HL-60 (cell line): ENCODE measurements at regions not wholly inside any gene's neighbourhood (a gene's known extent, or its start where the extent isn't known, plus 50 kb on each side); places are given as distances from the start of the nearest gene placed in this dataset.

Source experiments
- DNase-seq, 2 experiments: peaks; one replicate each; pipeline ENCODE4 v3.0.0-alpha.2; 2010 to 2020; ENCODE audit warnings: low read depth in 1 of 2, low spot score in 1 of 2
- H3K27ac ChIP-seq: fragments of 250-450 bp; sonication (Bioruptor Pico); replicated peaks from 2 replicates; pipeline ENCODE4 v1.5.1; 2020; ENCODE audit warnings: mild to moderate bottlenecking, moderate library complexity
- H3K27me3 ChIP-seq: fragments of 250-450 bp; sonication (Bioruptor Pico); 2 replicates; pipeline ENCODE4 v1.5.1; 2021; ENCODE audit warnings: mild to moderate bottlenecking, moderate library complexity; ENCODE audit not compliant: insufficient read depth, poor library complexity, severe bottlenecking
- H3K4me3 ChIP-seq: replicated peaks from 2 replicates; pipeline ENCODE4 v1.5.1; 2011; ENCODE audit warnings: mild to moderate bottlenecking, control low read depth, low read length; ENCODE audit not compliant: insufficient read depth
- GABPA ChIP-seq: IDR thresholded peaks from 2 replicates; pipeline ENCODE4 v1.6.1; 2012; ENCODE audit warnings: low read depth
- POLR2AphosphoS5 ChIP-seq: IDR thresholded peaks from 2 replicates; pipeline ENCODE4 v1.6.1; 2012; ENCODE audit warnings: low read depth
- SPI1 ChIP-seq: IDR thresholded peaks from 2 replicates; pipeline ENCODE4 v1.6.1; 2012; ENCODE audit warnings: low read depth, mild to moderate bottlenecking, borderline replicate concordance
- TF ChIP-seq, protein P1 (sequence below): IDR thresholded peaks from 2 replicates; pipeline ENCODE4 v1.6.1; 2012; ENCODE audit warnings: low read depth; ENCODE audit not compliant: insufficient replicate concordance
- TF ChIP-seq, protein P2 (sequence below): IDR thresholded peaks from one replicate; pipeline ENCODE4 v1.5.1; 2011; ENCODE audit warnings: low read length, control low read depth, inconsistent platforms; ENCODE audit not compliant: insufficient read depth

DNA sequence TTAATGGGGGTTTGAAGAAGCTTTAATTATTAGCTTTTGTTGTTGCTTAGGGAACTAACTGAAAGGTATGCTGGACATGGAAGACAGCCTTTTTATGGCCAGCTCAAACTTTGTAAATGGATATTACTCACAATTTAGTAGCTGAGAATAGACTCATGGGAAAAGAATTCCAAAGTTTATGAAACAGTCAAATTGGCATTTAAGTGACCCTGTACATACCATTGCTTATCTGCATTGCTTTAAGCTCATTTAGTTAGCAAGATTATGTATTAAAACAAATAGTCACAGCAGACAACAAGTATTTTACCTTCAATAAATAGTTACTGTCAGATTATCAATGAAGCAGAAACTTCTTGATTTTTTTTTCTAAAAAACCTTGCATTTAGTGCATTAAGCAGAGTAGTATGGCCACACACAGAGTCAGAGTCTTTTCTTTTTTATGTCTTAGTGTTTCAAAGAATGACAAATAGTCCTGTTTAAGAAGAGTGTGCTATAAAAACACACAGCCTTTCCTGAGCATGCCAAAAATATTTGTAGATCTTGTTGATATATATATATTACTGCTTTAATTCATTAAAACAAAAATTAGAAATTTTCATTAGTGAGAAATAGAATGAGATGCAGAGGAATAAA lies 102.2 kb downstream of the TTC6 start:
- Histone ChIP-seq H3K27ac (no peak overlapping the region), H3K4me3 (no peak overlapping the region), H3K27me3 (no peaks in the 10 kb centered on the region)
- TF ChIP-seq, protein P1, sequence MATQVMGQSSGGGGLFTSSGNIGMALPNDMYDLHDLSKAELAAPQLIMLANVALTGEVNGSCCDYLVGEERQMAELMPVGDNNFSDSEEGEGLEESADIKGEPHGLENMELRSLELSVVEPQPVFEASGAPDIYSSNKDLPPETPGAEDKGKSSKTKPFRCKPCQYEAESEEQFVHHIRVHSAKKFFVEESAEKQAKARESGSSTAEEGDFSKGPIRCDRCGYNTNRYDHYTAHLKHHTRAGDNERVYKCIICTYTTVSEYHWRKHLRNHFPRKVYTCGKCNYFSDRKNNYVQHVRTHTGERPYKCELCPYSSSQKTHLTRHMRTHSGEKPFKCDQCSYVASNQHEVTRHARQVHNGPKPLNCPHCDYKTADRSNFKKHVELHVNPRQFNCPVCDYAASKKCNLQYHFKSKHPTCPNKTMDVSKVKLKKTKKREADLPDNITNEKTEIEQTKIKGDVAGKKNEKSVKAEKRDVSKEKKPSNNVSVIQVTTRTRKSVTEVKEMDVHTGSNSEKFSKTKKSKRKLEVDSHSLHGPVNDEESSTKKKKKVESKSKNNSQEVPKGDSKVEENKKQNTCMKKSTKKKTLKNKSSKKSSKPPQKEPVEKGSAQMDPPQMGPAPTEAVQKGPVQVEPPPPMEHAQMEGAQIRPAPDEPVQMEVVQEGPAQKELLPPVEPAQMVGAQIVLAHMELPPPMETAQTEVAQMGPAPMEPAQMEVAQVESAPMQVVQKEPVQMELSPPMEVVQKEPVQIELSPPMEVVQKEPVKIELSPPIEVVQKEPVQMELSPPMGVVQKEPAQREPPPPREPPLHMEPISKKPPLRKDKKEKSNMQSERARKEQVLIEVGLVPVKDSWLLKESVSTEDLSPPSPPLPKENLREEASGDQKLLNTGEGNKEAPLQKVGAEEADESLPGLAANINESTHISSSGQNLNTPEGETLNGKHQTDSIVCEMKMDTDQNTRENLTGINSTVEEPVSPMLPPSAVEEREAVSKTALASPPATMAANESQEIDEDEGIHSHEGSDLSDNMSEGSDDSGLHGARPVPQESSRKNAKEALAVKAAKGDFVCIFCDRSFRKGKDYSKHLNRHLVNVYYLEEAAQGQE: no peak
- TF ChIP-seq GABPA: no peak
- TF ChIP-seq, protein P2, sequence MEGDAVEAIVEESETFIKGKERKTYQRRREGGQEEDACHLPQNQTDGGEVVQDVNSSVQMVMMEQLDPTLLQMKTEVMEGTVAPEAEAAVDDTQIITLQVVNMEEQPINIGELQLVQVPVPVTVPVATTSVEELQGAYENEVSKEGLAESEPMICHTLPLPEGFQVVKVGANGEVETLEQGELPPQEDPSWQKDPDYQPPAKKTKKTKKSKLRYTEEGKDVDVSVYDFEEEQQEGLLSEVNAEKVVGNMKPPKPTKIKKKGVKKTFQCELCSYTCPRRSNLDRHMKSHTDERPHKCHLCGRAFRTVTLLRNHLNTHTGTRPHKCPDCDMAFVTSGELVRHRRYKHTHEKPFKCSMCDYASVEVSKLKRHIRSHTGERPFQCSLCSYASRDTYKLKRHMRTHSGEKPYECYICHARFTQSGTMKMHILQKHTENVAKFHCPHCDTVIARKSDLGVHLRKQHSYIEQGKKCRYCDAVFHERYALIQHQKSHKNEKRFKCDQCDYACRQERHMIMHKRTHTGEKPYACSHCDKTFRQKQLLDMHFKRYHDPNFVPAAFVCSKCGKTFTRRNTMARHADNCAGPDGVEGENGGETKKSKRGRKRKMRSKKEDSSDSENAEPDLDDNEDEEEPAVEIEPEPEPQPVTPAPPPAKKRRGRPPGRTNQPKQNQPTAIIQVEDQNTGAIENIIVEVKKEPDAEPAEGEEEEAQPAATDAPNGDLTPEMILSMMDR: no peak
- TF ChIP-seq SPI1: no peak
- TF ChIP-seq POLR2AphosphoS5: no peak
- DNase-seq: no peak

DNA sequence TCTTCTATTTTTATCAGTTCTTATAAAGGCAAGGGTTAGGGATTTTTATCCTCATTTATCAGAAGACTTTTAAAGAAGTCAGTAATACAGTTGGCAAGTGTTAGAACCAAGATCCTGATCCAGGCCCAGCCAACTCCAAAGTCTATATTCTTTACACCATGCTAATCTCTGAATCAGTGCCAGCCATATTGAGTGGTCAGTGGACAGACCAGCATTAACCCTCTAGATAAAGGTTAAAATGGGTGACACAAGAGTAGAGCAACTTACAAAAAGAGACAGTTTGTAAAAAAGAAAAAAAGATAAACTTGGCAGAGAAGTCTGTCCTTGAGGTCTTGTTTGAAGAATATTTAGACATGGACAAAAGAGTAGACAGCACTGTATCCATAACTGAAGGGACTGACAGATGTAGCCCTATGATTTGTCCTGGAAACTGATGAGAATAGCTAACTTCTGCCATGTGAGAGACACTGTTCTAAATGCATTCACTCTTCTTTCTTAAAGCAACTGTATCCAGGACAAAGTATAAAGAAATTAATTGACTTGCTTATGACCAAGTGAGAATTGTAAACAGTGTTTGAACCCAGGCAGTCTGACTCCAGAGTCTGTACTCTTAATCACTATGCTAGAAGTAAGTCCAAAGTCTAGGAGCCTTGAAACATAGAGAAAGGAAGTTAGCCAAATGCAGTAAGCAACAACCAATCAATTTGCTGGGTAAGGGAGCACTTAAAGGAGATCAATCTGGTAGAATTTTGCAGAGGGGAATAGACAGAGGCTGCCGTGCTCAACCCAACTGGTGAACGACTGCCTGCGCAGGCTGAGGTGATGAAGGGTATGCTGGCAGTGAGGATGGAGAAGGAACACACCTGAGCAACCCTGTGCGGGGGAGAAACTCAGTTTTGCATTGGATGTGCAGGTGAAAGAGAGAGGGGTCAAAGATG lies 103.7 kb downstream of the TTC6 start:
- TF ChIP-seq POLR2AphosphoS5 (no peak), GABPA (no peak), SPI1 (no peak)
- TF ChIP-seq, protein P1: no peak
- TF ChIP-seq, protein P2: no peak
- H3K27ac ChIP-seq: no peak overlapping the region
- DNase-seq: no peak
- H3K4me3 ChIP-seq: no peak overlapping the region
- no peaks in the 10 kb centered on the region for H3K27me3 ChIP-seq

DNA sequence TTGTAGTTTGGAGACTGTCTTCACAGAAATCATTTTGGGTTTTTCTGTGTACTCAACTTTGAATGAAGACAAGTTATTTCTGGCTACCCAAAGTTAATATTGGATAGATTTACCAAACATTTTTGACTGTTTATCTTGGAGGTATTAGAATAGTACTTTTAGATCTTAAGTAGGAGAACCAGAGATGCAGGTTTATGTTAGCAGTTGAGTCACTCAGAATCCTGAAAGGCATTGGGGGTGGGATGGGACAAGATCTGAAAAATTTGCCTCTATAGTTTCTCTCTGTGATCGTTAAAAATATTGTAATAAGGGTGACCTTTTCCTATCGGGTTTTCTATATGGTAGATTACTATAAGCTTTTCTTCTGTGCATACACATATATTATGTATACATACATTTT lies 112.3 kb downstream of the TTC6 start:
- no peak overlapping the region for H3K27ac ChIP-seq
- TF ChIP-seq, protein P1: no peak
- no peak for TF ChIP-seq GABPA
- no peak for TF ChIP-seq SPI1
- TF ChIP-seq, protein P2: no peak
- TF ChIP-seq POLR2AphosphoS5: no peak
- no peak overlapping the region for H3K4me3 ChIP-seq
- no peak for DNase-seq
- no peaks in the 10 kb centered on the region for H3K27me3 ChIP-seq
